BLaER1 (cell line): ENCODE measurements at regions not wholly inside any gene's neighbourhood (a gene's known extent, or its start where the extent isn't known, plus 50 kb on each side); places are given as distances from the start of the nearest gene placed in this dataset.
"Not testable (repeated sequence)": the region's sequence is repeated elsewhere in the genome, so short reads cannot be mapped to it uniquely, and the experiment has no call there.

Experiments
- H3K27ac ChIP-seq: shearing (Covaris generic); formaldehyde crosslinking; 2 replicates; pipeline ENCODE4 v1.8.1; 2022
- H3K27me3 ChIP-seq: shearing (Covaris generic); formaldehyde crosslinking; 2 replicates; pipeline ENCODE4 v1.8.1; 2022
- H3K36me3 ChIP-seq: shearing (Covaris generic); formaldehyde crosslinking; 2 replicates; pipeline ENCODE4 v1.8.1; 2022
- H3K4me1 ChIP-seq: shearing (Covaris generic); formaldehyde crosslinking; 2 replicates; pipeline ENCODE4 v1.8.1; 2022
- H3K4me2 ChIP-seq: shearing (Covaris generic); formaldehyde crosslinking; 2 replicates; pipeline ENCODE4 v1.8.1; 2022
- H3K4me3 ChIP-seq: shearing (Covaris generic); formaldehyde crosslinking; 2 replicates; pipeline ENCODE4 v1.8.1; 2022
- H3K9ac ChIP-seq: shearing (Covaris generic); formaldehyde crosslinking; 2 replicates; pipeline ENCODE4 v1.8.1; 2022
- H3K9me3 ChIP-seq: shearing (Covaris generic); formaldehyde crosslinking; 2 replicates; pipeline ENCODE4 v1.8.1; 2022
- H4K20me1 ChIP-seq: shearing (Covaris generic); formaldehyde crosslinking; 2 replicates; pipeline ENCODE4 v1.8.1; 2022
- Cebpa-rat ChIP-seq: shearing (Covaris generic); IDR thresholded peaks from 2 replicates; pipeline ENCODE4 v1.8.1; 2022

- H3K4me1 ChIP-seq, H4K20me1 ChIP-seq, H3K36me3 ChIP-seq, H3K4me3 ChIP-seq, H3K9me3 ChIP-seq, H3K4me2 ChIP-seq, H3K27ac ChIP-seq, H3K9ac ChIP-seq: not testable (repeated sequence)
- H3K27me3 ChIP-seq, result peaks cover 26% of the 10 kb centered on the region
These were observed 330.1 kb upstream of the AR start for GRCh38 chrX:67213686-67214085.

GRCh38 chrX:67207912-67208311, 335.9 kb upstream of the AR start:
- peak overlapping the region; percentile 37 for H3K4me2 ChIP-seq
- H3K4me1 ChIP-seq, result peaks cover 9% of the 10 kb centered on the region; the same call in 1 of the 2 replicates
- H3K9me3 ChIP-seq, result 0 out of 2 replicates have a peak, but pooled peaks cover 5% of the 10 kb centered on the region
- H3K27ac ChIP-seq, result 0 out of 2 replicates have a peak overlapping the region, but pooled peaks have one; percentile 38
- no peaks in the 10 kb centered on the region for H3K36me3 ChIP-seq
- peaks cover 30% of the 10 kb centered on the region for H3K27me3 ChIP-seq
- H4K20me1 ChIP-seq, result no peaks in the 10 kb centered on the region
- no peak for TF ChIP-seq Cebpa-rat
- H3K4me3 ChIP-seq, result no peak overlapping the region
- no peak overlapping the region for H3K9ac ChIP-seq

GRCh38 chrX:67159437-67159836, 384.4 kb upstream of the AR start:
- H3K9ac ChIP-seq, result no peak overlapping the region
- no peaks in the 10 kb centered on the region for H3K36me3 ChIP-seq
- H3K9me3 ChIP-seq, result peaks cover 4% of the 10 kb centered on the region; the same call in 1 of the 2 replicates
- no peaks in the 10 kb centered on the region for H4K20me1 ChIP-seq
- no peak overlapping the region for H3K4me2 ChIP-seq
- no peaks in the 10 kb centered on the region for H3K4me1 ChIP-seq
- H3K27ac ChIP-seq, result no peak overlapping the region
- H3K27me3 ChIP-seq, result peaks cover 58% of the 10 kb centered on the region
- no peak overlapping the region for H3K4me3 ChIP-seq
- TF ChIP-seq Cebpa-rat, result no peak

- Histone ChIP-seq H3K4me1 (no peaks in the 10 kb centered on the region), H3K4me2 (no peak overlapping the region), H3K9me3 (no peaks in the 10 kb centered on the region), H4K20me1 (no peaks in the 10 kb centered on the region), H3K27ac (no peak overlapping the region), H3K27me3 (peaks cover 32% of the 10 kb centered on the region), H3K9ac (no peak overlapping the region), H3K4me3 (no peak overlapping the region), H3K36me3 (no peaks in the 10 kb centered on the region)
- TF ChIP-seq Cebpa-rat, result no peak
These were observed 429.2 kb upstream of the AR start for GRCh38 chrX:67114635-67115034.

- Histone ChIP-seq H4K20me1 (no peaks in the 10 kb centered on the region), H3K4me2 (no peak overlapping the region), H3K36me3 (no peaks in the 10 kb centered on the region), H3K9me3 (no peaks in the 10 kb centered on the region), H3K27me3 (peaks cover 35% of the 10 kb centered on the region; the same call in 1 of the 2 replicates), H3K4me1 (no peaks in the 10 kb centered on the region), H3K27ac (no peak overlapping the region), H3K9ac (no peak overlapping the region), H3K4me3 (no peak overlapping the region)
- no peak for TF ChIP-seq Cebpa-rat
These were observed 438.1 kb upstream of the AR start for GRCh38 chrX:67105758-67106116.

- Histone ChIP-seq H3K9ac (no peak overlapping the region), H3K4me3 (no peak overlapping the region), H3K9me3 (no peaks in the 10 kb centered on the region), H3K27me3 (peaks cover 35% of the 10 kb centered on the region; the same call in 1 of the 2 replicates), H4K20me1 (no peaks in the 10 kb centered on the region), H3K4me1 (no peaks in the 10 kb centered on the region), H3K36me3 (no peaks in the 10 kb centered on the region), H3K27ac (no peak overlapping the region), H3K4me2 (no peak overlapping the region)
- TF ChIP-seq Cebpa-rat, result no peak
These were observed 438.7 kb upstream of the AR start for GRCh38 chrX:67104982-67105757.

- H3K9me3 ChIP-seq, result no peaks in the 10 kb centered on the region
- no peak for TF ChIP-seq Cebpa-rat
- peaks cover 13% of the 10 kb centered on the region for H3K4me1 ChIP-seq
- H3K27ac ChIP-seq, result no peak overlapping the region
- H3K4me2 ChIP-seq, result peak overlapping the region; percentile 41; the same call in 1 of the 2 replicates
- no peak overlapping the region for H3K4me3 ChIP-seq
- no peaks in the 10 kb centered on the region for H3K36me3 ChIP-seq
- H4K20me1 ChIP-seq, result no peaks in the 10 kb centered on the region
- H3K9ac ChIP-seq, result no peak overlapping the region
- peaks cover 33% of the 10 kb centered on the region; the same call in 1 of the 2 replicates for H3K27me3 ChIP-seq
These were observed 443.6 kb upstream of the AR start for GRCh38 chrX:67100031-67100884.

- Histone ChIP-seq H3K36me3 (no peaks in the 10 kb centered on the region), H3K27me3 (peaks cover 20% of the 10 kb centered on the region; the same call in 1 of the 2 replicates), H3K4me2 (no peak overlapping the region), H3K9me3 (peaks cover 3% of the 10 kb centered on the region; the same call in 1 of the 2 replicates), H3K9ac (no peak overlapping the region), H3K4me1 (peaks cover 3% of the 10 kb centered on the region), H3K4me3 (no peak overlapping the region), H4K20me1 (no peaks in the 10 kb centered on the region), H3K27ac (no peak overlapping the region)
- TF ChIP-seq Cebpa-rat, result no peak
These were observed 449.8 kb upstream of the AR start for GRCh38 chrX:67094061-67094460.

- TF ChIP-seq Cebpa-rat, result no peak
- no peak overlapping the region for H3K4me2 ChIP-seq
- peaks cover 26% of the 10 kb centered on the region; the same call in 1 of the 2 replicates for H3K27me3 ChIP-seq
- H3K27ac ChIP-seq, result no peak overlapping the region
- H3K4me1 ChIP-seq, result no peaks in the 10 kb centered on the region
- H3K36me3 ChIP-seq, result no peaks in the 10 kb centered on the region
- H3K9ac ChIP-seq, result no peak overlapping the region
- no peaks in the 10 kb centered on the region for H4K20me1 ChIP-seq
- H3K9me3 ChIP-seq, result no peaks in the 10 kb centered on the region
- no peak overlapping the region for H3K4me3 ChIP-seq
These were observed 411.9 kb upstream of the EDA2R start for GRCh38 chrX:67050760-67051159.

GRCh38 chrX:67044866-67045265, 406.0 kb upstream of the EDA2R start:
- Histone ChIP-seq H3K4me3 (no peak overlapping the region), H3K4me1 (no peaks in the 10 kb centered on the region), H3K36me3 (no peaks in the 10 kb centered on the region), H3K4me2 (no peak overlapping the region), H3K9ac (no peak overlapping the region), H3K9me3 (no peaks in the 10 kb centered on the region), H3K27ac (no peak overlapping the region), H3K27me3 (peaks cover 12% of the 10 kb centered on the region; the same call in 1 of the 2 replicates), H4K20me1 (no peaks in the 10 kb centered on the region)
- no peak for TF ChIP-seq Cebpa-rat
